ENCODE measurements at regions not wholly inside any gene's neighbourhood (a gene's known extent, or its start where the extent isn't known, plus 50 kb on each side); places are given as distances from the start of the nearest gene placed in this dataset.

DNA sequence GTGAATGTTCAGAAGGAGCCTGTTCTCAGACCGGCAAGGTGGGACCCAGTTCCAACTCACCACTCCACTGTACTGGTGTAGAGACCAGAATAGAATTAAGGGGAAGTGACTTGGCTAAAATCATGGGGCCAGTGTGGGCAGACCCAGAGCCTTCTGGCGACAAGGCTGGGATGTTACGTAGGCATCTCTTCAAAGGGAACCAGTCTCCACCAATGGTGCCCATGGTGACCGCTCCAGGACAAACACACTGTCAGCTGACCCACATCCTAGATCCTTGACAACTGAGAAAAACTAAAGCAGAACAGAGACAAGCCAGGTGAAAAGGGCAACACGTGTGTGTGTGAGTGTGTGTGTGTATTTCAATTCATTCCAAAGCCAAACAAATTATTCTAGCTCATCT is 321.7 kb upstream of the FRG2C start:
- no peak overlapping the region for H2BK120ac ChIP-seq (ENCODE audit: low read depth, low read length)
- no peaks in the 10 kb centered on the region for H3K36me3 ChIP-seq (ENCODE audit: control insufficient read depth, insufficient read depth, low read length)
- H2AK9ac ChIP-seq (replicated peaks; ENCODE audit: low read depth, low read length, poor library complexity), result no peak overlapping the region
- H3K4me3 ChIP-seq (ENCODE audit: insufficient read depth, low read depth, low read length), result no peak overlapping the region
- no peak overlapping the region for H3K23ac ChIP-seq (ENCODE audit: low read depth, low read length)
- H2BK5ac ChIP-seq (ENCODE audit: low read depth, low read length, poor library complexity, severe bottlenecking), result no peak overlapping the region
- H2BK15ac ChIP-seq (ENCODE audit: low read depth, low read length), result no peak overlapping the region
- TF ChIP-seq, protein P1, sequence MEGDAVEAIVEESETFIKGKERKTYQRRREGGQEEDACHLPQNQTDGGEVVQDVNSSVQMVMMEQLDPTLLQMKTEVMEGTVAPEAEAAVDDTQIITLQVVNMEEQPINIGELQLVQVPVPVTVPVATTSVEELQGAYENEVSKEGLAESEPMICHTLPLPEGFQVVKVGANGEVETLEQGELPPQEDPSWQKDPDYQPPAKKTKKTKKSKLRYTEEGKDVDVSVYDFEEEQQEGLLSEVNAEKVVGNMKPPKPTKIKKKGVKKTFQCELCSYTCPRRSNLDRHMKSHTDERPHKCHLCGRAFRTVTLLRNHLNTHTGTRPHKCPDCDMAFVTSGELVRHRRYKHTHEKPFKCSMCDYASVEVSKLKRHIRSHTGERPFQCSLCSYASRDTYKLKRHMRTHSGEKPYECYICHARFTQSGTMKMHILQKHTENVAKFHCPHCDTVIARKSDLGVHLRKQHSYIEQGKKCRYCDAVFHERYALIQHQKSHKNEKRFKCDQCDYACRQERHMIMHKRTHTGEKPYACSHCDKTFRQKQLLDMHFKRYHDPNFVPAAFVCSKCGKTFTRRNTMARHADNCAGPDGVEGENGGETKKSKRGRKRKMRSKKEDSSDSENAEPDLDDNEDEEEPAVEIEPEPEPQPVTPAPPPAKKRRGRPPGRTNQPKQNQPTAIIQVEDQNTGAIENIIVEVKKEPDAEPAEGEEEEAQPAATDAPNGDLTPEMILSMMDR (conservative IDR thresholded peaks at IDR 0.05; ENCODE audit: low read depth, low read length), result no peak
- no peak for TF ChIP-seq NFE2L2 (IDR thresholded peaks at IDR 0.05; ENCODE audit: low read depth, low read length)
- TF ChIP-seq CEBPB (IDR thresholded peaks at IDR 0.05; ENCODE audit: low read depth, low read length), result no peak
- no peak for TF ChIP-seq FOS (IDR thresholded peaks at IDR 0.05; ENCODE audit: low read depth, low read length)
- TF ChIP-seq MAZ (IDR thresholded peaks at IDR 0.05; ENCODE audit: borderline replicate concordance, low read depth, low read length), result no peak
- no peak for TF ChIP-seq RFX5 (IDR thresholded peaks at IDR 0.05; ENCODE audit: low read depth, low read length)
- TF ChIP-seq RAD21 (IDR thresholded peaks at IDR 0.05; ENCODE audit: low read length), result no peak
- TF ChIP-seq, protein P2, sequence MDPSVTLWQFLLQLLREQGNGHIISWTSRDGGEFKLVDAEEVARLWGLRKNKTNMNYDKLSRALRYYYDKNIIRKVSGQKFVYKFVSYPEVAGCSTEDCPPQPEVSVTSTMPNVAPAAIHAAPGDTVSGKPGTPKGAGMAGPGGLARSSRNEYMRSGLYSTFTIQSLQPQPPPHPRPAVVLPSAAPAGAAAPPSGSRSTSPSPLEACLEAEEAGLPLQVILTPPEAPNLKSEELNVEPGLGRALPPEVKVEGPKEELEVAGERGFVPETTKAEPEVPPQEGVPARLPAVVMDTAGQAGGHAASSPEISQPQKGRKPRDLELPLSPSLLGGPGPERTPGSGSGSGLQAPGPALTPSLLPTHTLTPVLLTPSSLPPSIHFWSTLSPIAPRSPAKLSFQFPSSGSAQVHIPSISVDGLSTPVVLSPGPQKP (IDR thresholded peaks at IDR 0.05; ENCODE audit: borderline replicate concordance, low read depth, low read length), result no peak
- TF ChIP-seq BHLHE40 (IDR thresholded peaks at IDR 0.05; ENCODE audit: low read depth, low read length), result no peak
- TF ChIP-seq, protein P3, sequence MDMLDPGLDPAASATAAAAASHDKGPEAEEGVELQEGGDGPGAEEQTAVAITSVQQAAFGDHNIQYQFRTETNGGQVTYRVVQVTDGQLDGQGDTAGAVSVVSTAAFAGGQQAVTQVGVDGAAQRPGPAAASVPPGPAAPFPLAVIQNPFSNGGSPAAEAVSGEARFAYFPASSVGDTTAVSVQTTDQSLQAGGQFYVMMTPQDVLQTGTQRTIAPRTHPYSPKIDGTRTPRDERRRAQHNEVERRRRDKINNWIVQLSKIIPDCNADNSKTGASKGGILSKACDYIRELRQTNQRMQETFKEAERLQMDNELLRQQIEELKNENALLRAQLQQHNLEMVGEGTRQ (IDR thresholded peaks at IDR 0.05; ENCODE audit: low read depth, low read length), result no peak
- no peak for TF ChIP-seq POLR2A (IDR thresholded peaks at IDR 0.05; ENCODE audit: low read depth, low read length)
- TF ChIP-seq SMC3 (IDR thresholded peaks at IDR 0.05; ENCODE audit: low read depth, low read length), result no peak
- no peak for TF ChIP-seq MXI1 (IDR thresholded peaks at IDR 0.05; ENCODE audit: borderline replicate concordance, low read depth, low read length)
- TF ChIP-seq RCOR1 (IDR thresholded peaks at IDR 0.05; ENCODE audit: insufficient replicate concordance, low read length), result no peak
- TF ChIP-seq MAFK (IDR thresholded peaks at IDR 0.05; ENCODE audit: low read depth, low read length), result no peak
- no peak for TF ChIP-seq CHD1 (IDR thresholded peaks at IDR 0.05; ENCODE audit: low read depth, low read length)
- in situ Hi-C loops (cut with MboI; ENCODE audit: low sequenced_read_pairs) (no loop called here), intact Hi-C loops (cut with micrococcal nuclease) (no loop called here), dilution Hi-C loops (cut with HindIII; ENCODE audit: low sequenced_read_pairs, unreplicated experiment) (no loop called here)
- H3K14ac ChIP-seq (replicated peaks; ENCODE audit: low read depth, low read length), result no peak overlapping the region
- no peak overlapping the region for H3K9ac ChIP-seq (ENCODE audit: low read depth, low read length)
- no peak overlapping the region for H4K91ac ChIP-seq (ENCODE audit: insufficient read depth, low read depth, low read length)
- ATAC-seq (ENCODE audit: low read depth) (no peak), DNase-seq (no peak)
- no peak overlapping the region for H3K18ac ChIP-seq (ENCODE audit: low read depth, low read length)
- H4K8ac ChIP-seq (ENCODE audit: low read depth in 2 of 2, low read length in 2 of 2), result no peak overlapping the region
- no TSS peak for BruUV-seq (replicated peaks)
- H3K27ac ChIP-seq (ENCODE audit: insufficient read depth, low read length), result no peak overlapping the region
- no peaks in the 10 kb centered on the region for H3K4me1 ChIP-seq (ENCODE audit: control insufficient read depth, insufficient read depth, low read length)
- no CpG with 5 or more reads among the region's 5 CpGs for WGBS, 2 experiments (ENCODE audit: extremely low coverage in 2 of 2, insufficient read length in 1 of 2)
- no peak overlapping the region for H3K56ac ChIP-seq (ENCODE audit: extremely low read depth, insufficient read depth, low read length)
- H3K9me1 ChIP-seq (ENCODE audit: insufficient read depth, low read length), result no peaks in the 10 kb centered on the region
- H2BK20ac ChIP-seq (ENCODE audit: low read depth, low read length), result no peak overlapping the region
- H2AK5ac ChIP-seq (ENCODE audit: low read depth, low read length), result no peak overlapping the region
- ChIA-PET POLR2A (ENCODE audit: unreplicated experiment) (no interaction called here), CTCF (interaction anchor here (0.8 kb wide), 1 partner anchor 14 kb away, joined by 3 read pairs; no protein-coding TSS in a partner anchor)
- no peaks in the 10 kb centered on the region for H4K20me1 ChIP-seq (ENCODE audit: insufficient read depth, low read length)
- H3K27me3 ChIP-seq (ENCODE audit: control insufficient read depth, insufficient read depth, low read length), result peaks cover 13% of the 10 kb centered on the region
- no peaks in the 10 kb centered on the region for H3K9me3 ChIP-seq (ENCODE audit: control insufficient read depth, insufficient read depth, low read length)
- H3K79me1 ChIP-seq (ENCODE audit: low read depth in 1 of 2, low read length in 2 of 2), result no peaks in the 10 kb centered on the region
- H3K4ac ChIP-seq (ENCODE audit: low read depth, low read length), result no peak overlapping the region
- H4K5ac ChIP-seq (ENCODE audit: low read depth, low read length), result no peak overlapping the region
- H2AFZ ChIP-seq (replicated peaks; ENCODE audit: low read length, poor library complexity), result no peak overlapping the region
- no peak overlapping the region for H3K4me2 ChIP-seq (ENCODE audit: low read depth, low read length)

Measured in IMR-90 (cell line).